ENCODE measurements at regions not wholly inside any gene's neighbourhood (a gene's known extent, or its start where the extent isn't known, plus 50 kb on each side); places are given as distances from the start of the nearest gene placed in this dataset.
A peak's percentile ranks its signal among the peaks of the same experiment; 100 is the strongest.

GRCh38 chr5:78726571-78726970 lies 78.0 kb upstream of the LHFPL2 start:
- no peak for TF ChIP-seq POU2F2 (IDR thresholded peaks at IDR 0.05; ENCODE audit: low read depth, low read length)
- no peak for TF ChIP-seq PAX5 (IDR thresholded peaks at IDR 0.05; ENCODE audit: insufficient read depth, low read length, severe bottlenecking)
- no peak for TF ChIP-seq TAF1 (IDR thresholded peaks at IDR 0.05; ENCODE audit: low read depth, low read length)
- TF ChIP-seq SPI1 (IDR thresholded peaks at IDR 0.05; ENCODE audit: low read depth, low read length): no peak
- no peak for TF ChIP-seq POLR2AphosphoS5 (IDR thresholded peaks at IDR 0.05; ENCODE audit: low read depth, low read length)
- no peak for TF ChIP-seq POLR2A (IDR thresholded peaks at IDR 0.05; ENCODE audit: low read depth, low read length)
- FAIRE-seq: no peak
- DNase-seq (ENCODE audit: insufficient read length, low spot score): no peak

GRCh38 chr5:78726003-78726402 lies 77.4 kb upstream of the LHFPL2 start:
- TF ChIP-seq PAX5 (IDR thresholded peaks at IDR 0.05; ENCODE audit: insufficient read depth, low read length, severe bottlenecking) (no peak), POLR2A (IDR thresholded peaks at IDR 0.05; ENCODE audit: low read depth, low read length) (no peak), TAF1 (IDR thresholded peaks at IDR 0.05; ENCODE audit: low read depth, low read length) (no peak), POU2F2 (IDR thresholded peaks at IDR 0.05; ENCODE audit: low read depth, low read length) (no peak), POLR2AphosphoS5 (IDR thresholded peaks at IDR 0.05; ENCODE audit: low read depth, low read length) (no peak), SPI1 (IDR thresholded peaks at IDR 0.05; ENCODE audit: low read depth, low read length) (no peak)
- FAIRE-seq (peak; percentile 78), DNase-seq (ENCODE audit: insufficient read length, low spot score) (no peak)

- TF ChIP-seq TAF1 (IDR thresholded peaks at IDR 0.05; ENCODE audit: low read depth, low read length): no peak
- no peak for TF ChIP-seq POLR2AphosphoS5 (IDR thresholded peaks at IDR 0.05; ENCODE audit: low read depth, low read length)
- no peak for TF ChIP-seq PAX5 (IDR thresholded peaks at IDR 0.05; ENCODE audit: insufficient read depth, low read length, severe bottlenecking)
- no peak for TF ChIP-seq POU2F2 (IDR thresholded peaks at IDR 0.05; ENCODE audit: low read depth, low read length)
- no peak for TF ChIP-seq SPI1 (IDR thresholded peaks at IDR 0.05; ENCODE audit: low read depth, low read length)
- TF ChIP-seq POLR2A (IDR thresholded peaks at IDR 0.05; ENCODE audit: low read depth, low read length): no peak
- DNase-seq (ENCODE audit: insufficient read length, low spot score) (no peak), FAIRE-seq (no peak)
Observed at GRCh38 chr5:78724061-78724460, 75.5 kb upstream of the LHFPL2 start.

GRCh38 chr5:78720997-78721396 lies 72.4 kb upstream of the LHFPL2 start:
- no peak for DNase-seq (ENCODE audit: insufficient read length, low spot score)
- FAIRE-seq: no peak
- TF ChIP-seq POLR2A (IDR thresholded peaks at IDR 0.05; ENCODE audit: low read depth, low read length) (no peak), TAF1 (IDR thresholded peaks at IDR 0.05; ENCODE audit: low read depth, low read length) (no peak), SPI1 (IDR thresholded peaks at IDR 0.05; ENCODE audit: low read depth, low read length) (no peak), POLR2AphosphoS5 (IDR thresholded peaks at IDR 0.05; ENCODE audit: low read depth, low read length) (no peak), POU2F2 (IDR thresholded peaks at IDR 0.05; ENCODE audit: low read depth, low read length) (no peak), PAX5 (IDR thresholded peaks at IDR 0.05; ENCODE audit: insufficient read depth, low read length, severe bottlenecking) (no peak)

GRCh38 chr5:78720227-78720985 lies 71.8 kb upstream of the LHFPL2 start:
- FAIRE-seq (peak; percentile 35), DNase-seq (ENCODE audit: insufficient read length, low spot score) (no peak)
- TF ChIP-seq SPI1 (IDR thresholded peaks at IDR 0.05; ENCODE audit: low read depth, low read length) (no peak), TAF1 (IDR thresholded peaks at IDR 0.05; ENCODE audit: low read depth, low read length) (no peak), POU2F2 (IDR thresholded peaks at IDR 0.05; ENCODE audit: low read depth, low read length) (no peak), POLR2A (IDR thresholded peaks at IDR 0.05; ENCODE audit: low read depth, low read length) (no peak), POLR2AphosphoS5 (IDR thresholded peaks at IDR 0.05; ENCODE audit: low read depth, low read length) (no peak), PAX5 (IDR thresholded peaks at IDR 0.05; ENCODE audit: insufficient read depth, low read length, severe bottlenecking) (no peak)

- no peak for TF ChIP-seq POLR2AphosphoS5 (IDR thresholded peaks at IDR 0.05; ENCODE audit: low read depth, low read length)
- TF ChIP-seq POU2F2 (IDR thresholded peaks at IDR 0.05; ENCODE audit: low read depth, low read length): no peak
- no peak for TF ChIP-seq TAF1 (IDR thresholded peaks at IDR 0.05; ENCODE audit: low read depth, low read length)
- TF ChIP-seq SPI1 (IDR thresholded peaks at IDR 0.05; ENCODE audit: low read depth, low read length): no peak
- no peak for TF ChIP-seq POLR2A (IDR thresholded peaks at IDR 0.05; ENCODE audit: low read depth, low read length)
- no peak for TF ChIP-seq PAX5 (IDR thresholded peaks at IDR 0.05; ENCODE audit: insufficient read depth, low read length, severe bottlenecking)
- DNase-seq (ENCODE audit: insufficient read length, low spot score) (no peak), FAIRE-seq (no peak)
Observed at GRCh38 chr5:78719504-78720219, 71.1 kb upstream of the LHFPL2 start.

GRCh38 chr5:78718824-78719223 lies 70.3 kb upstream of the LHFPL2 start:
- TF ChIP-seq PAX5 (IDR thresholded peaks at IDR 0.05; ENCODE audit: insufficient read depth, low read length, severe bottlenecking): no peak
- no peak for TF ChIP-seq SPI1 (IDR thresholded peaks at IDR 0.05; ENCODE audit: low read depth, low read length)
- TF ChIP-seq POU2F2 (IDR thresholded peaks at IDR 0.05; ENCODE audit: low read depth, low read length): no peak
- no peak for TF ChIP-seq POLR2AphosphoS5 (IDR thresholded peaks at IDR 0.05; ENCODE audit: low read depth, low read length)
- no peak for TF ChIP-seq TAF1 (IDR thresholded peaks at IDR 0.05; ENCODE audit: low read depth, low read length)
- TF ChIP-seq POLR2A (IDR thresholded peaks at IDR 0.05; ENCODE audit: low read depth, low read length): no peak
- FAIRE-seq (no peak), DNase-seq (ENCODE audit: insufficient read length, low spot score) (no peak)

GRCh38 chr5:78717674-78718584 lies 69.4 kb upstream of the LHFPL2 start:
- no peak for TF ChIP-seq TAF1 (IDR thresholded peaks at IDR 0.05; ENCODE audit: low read depth, low read length)
- TF ChIP-seq POU2F2 (IDR thresholded peaks at IDR 0.05; ENCODE audit: low read depth, low read length): no peak
- no peak for TF ChIP-seq POLR2AphosphoS5 (IDR thresholded peaks at IDR 0.05; ENCODE audit: low read depth, low read length)
- no peak for TF ChIP-seq POLR2A (IDR thresholded peaks at IDR 0.05; ENCODE audit: low read depth, low read length)
- TF ChIP-seq PAX5 (IDR thresholded peaks at IDR 0.05; ENCODE audit: insufficient read depth, low read length, severe bottlenecking): no peak
- TF ChIP-seq SPI1 (IDR thresholded peaks at IDR 0.05; ENCODE audit: low read depth, low read length): no peak
- DNase-seq (ENCODE audit: insufficient read length, low spot score) (no peak), FAIRE-seq (no peak)

Measured in GM12891 (cell line).